Loucy (cell line): ENCODE measurements at regions not wholly inside any gene's neighbourhood (a gene's known extent, or its start where the extent isn't known, plus 50 kb on each side); places are given as distances from the start of the nearest gene placed in this dataset.

Source experiments
- CTCF ChIP-seq: fragments of 200-600 bp; sonication (generic); conservative IDR thresholded peaks from 2 replicates; pipeline ENCODE4 v1.5.1; 2014; ENCODE audit warnings: mild to moderate bottlenecking, antibody characterized with exemption, low read length
- EZH2phosphoT487 ChIP-seq: fragments of 200-600 bp; IDR thresholded peaks from 2 replicates; pipeline ENCODE4 v1.6.1; 2018; ENCODE audit warnings: antibody characterized with exemption, mild to moderate bottlenecking, moderate library complexity, borderline replicate concordance

GRCh38 chr19:32258167-32258566 is 87.2 kb upstream of the ZNF507 start:
- TF ChIP-seq CTCF (no peak), EZH2phosphoT487 (no peak)
